Neural progenitor cell (in vitro differentiated cells): ENCODE measurements at regions not wholly inside any gene's neighbourhood (a gene's known extent, or its start where the extent isn't known, plus 50 kb on each side); places are given as distances from the start of the nearest gene placed in this dataset.

Experiments used
- EZH2phosphoT487 ChIP-seq: fragments of 200-600 bp; sonication (generic); IDR thresholded peaks from 2 replicates; pipeline ENCODE4 v1.6.1; 2017; ENCODE audit warnings: antibody characterized with exemption
- TF ChIP-seq, protein P1 (sequence below): fragments of 200-600 bp; sonication (generic); IDR thresholded peaks from 2 replicates; pipeline ENCODE4 v1.5.1; 2017; ENCODE audit warnings: antibody characterized with exemption, mild to moderate bottlenecking

GRCh38 chr3:181086011-181086410 is 96.5 kb upstream of the DNAJC19 start:
- TF ChIP-seq, protein P1, sequence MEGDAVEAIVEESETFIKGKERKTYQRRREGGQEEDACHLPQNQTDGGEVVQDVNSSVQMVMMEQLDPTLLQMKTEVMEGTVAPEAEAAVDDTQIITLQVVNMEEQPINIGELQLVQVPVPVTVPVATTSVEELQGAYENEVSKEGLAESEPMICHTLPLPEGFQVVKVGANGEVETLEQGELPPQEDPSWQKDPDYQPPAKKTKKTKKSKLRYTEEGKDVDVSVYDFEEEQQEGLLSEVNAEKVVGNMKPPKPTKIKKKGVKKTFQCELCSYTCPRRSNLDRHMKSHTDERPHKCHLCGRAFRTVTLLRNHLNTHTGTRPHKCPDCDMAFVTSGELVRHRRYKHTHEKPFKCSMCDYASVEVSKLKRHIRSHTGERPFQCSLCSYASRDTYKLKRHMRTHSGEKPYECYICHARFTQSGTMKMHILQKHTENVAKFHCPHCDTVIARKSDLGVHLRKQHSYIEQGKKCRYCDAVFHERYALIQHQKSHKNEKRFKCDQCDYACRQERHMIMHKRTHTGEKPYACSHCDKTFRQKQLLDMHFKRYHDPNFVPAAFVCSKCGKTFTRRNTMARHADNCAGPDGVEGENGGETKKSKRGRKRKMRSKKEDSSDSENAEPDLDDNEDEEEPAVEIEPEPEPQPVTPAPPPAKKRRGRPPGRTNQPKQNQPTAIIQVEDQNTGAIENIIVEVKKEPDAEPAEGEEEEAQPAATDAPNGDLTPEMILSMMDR, result no peak
- no peak for TF ChIP-seq EZH2phosphoT487
